Daoy (cell line): ENCODE measurements at regions not wholly inside any gene's neighbourhood (a gene's known extent, or its start where the extent isn't known, plus 50 kb on each side); places are given as distances from the start of the nearest gene placed in this dataset.

Source experiments
- DNase-seq: peaks from one replicate; pipeline ENCODE4 v3.0.0-alpha.2; 2015; ENCODE audit warnings: low read depth

GRCh38 chr1:163877016-163877415 lies 555.3 kb downstream of the NUF2 start:
- no peak for DNase-seq

- no peak for DNase-seq
Observed at GRCh38 chr1:163885510-163885909, 563.8 kb downstream of the NUF2 start.

- DNase-seq = no peak
Observed at GRCh38 chr1:163896001-163896400, 574.2 kb downstream of the NUF2 start.

DNA sequence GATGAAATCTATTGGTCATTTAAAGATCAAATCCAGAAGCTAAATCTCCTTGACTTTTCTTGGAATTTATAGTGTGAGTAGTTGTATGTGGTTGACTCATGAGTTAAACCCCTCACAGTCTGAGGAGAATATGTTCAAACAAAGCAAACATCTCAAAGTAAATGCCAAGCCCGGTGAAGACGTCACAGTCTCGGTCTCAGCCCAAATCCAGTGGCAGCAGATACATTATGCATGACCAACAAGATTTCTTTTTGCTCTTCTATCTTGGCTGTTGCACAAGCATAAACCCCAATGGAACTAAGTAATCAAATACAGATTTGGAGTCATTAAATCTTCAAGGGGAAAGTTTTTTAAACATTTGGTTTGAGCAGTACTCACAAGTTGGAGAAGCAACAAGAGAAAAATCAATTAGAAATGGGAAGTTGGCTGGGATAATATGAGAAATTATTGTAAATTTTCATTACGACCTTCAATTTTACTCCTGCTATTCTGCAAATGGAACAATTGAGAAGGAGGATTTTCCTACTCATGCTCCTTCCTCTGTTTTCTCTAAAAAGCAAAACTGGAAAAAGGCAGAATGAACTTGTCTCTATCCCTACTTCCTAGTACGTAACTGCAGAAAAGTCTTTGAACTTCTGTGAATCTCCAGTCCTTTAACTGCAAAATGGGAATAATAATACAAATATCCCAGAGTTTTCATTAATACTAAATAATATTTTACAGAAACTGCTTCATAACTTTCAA lies 575.8 kb downstream of the NUF2 start:
- no peak for DNase-seq

DNA sequence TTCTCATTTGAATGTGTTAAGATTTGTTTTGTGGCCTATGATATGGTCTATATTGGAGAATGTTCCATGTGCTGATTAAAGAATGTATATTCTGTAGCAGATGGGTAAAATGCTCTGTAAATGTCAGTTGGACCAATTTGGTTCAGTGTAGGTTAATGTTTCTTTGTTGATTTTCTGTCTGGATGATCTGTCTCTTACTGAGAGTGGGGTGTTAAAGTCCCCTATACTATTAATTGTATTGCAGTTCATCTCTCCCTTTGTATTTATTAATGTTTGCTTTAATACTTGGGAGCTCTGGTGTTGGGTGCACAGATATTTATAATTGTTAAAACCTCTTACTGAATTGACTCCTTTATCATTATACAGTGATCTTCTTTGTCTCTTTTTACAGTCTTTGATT lies 584.5 kb downstream of the NUF2 start:
- no peak for DNase-seq

DNA sequence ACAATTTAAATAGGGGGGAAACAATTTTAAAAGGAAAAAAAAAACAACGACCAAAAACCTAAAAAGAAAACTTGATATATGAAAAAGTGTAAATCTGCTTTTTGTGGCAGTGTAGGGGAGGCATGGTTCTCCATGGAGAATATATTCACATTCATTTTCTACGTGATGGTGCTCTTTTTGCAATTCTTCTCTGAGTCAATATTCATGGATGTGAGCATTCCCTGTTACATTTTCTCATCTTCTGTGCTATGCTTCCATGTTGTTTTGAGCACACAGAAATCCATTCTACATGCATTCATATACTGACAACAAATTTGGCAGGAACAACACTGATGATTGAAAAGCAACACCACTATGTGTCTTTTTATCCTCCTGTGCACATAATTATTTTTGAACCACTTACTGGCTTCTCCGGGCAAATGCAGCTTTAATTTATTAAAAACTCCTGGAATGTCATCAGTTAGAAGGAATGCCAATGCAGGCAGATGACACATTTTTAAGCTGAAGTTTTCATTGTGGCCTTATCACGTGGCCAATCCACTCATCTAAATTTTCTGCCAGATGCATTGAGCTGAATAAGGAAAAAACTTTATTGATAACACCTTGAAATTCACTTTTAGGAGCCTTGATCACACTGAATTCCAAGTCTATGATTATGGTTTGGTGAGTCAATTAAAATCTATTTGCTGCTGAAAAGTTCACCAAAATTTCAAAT lies 590.6 kb downstream of the NUF2 start:
- no peak for DNase-seq

GRCh38 chr1:163914785-163915413 lies 593.1 kb downstream of the NUF2 start:
- DNase-seq = no peak

- DNase-seq = no peak
Observed at GRCh38 chr1:163922743-163923201, 601.0 kb downstream of the NUF2 start.

DNA sequence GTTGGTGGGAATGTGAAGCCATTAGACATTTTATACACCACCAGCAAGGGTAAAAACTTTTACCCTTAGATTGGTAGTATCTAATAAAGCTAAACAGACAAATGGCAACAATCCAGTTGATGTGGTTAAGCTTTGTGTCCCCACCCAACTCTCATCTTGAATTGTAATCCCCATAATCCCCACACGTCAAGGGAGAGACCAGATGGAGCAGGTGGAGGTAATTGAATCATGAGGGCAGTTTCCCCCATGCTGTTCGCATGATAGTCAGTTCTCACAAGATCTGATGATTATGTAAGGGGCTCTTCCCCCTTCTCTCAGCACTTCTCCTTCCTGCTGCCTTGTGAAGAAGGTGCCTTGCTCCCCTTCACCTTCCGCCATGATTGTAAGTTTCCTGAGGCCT lies 602.3 kb downstream of the NUF2 start:
- no peak for DNase-seq

- no peak for DNase-seq
Observed at GRCh38 chr1:163927493-163927892, 605.7 kb downstream of the NUF2 start.

GRCh38 chr1:163928069-163928468 lies 606.3 kb downstream of the NUF2 start:
- no peak for DNase-seq

GRCh38 chr1:163928651-163929050 lies 606.9 kb downstream of the NUF2 start:
- DNase-seq = no peak

GRCh38 chr1:163932901-163933300 lies 611.1 kb downstream of the NUF2 start:
- no peak for DNase-seq

- DNase-seq = no peak
Observed at GRCh38 chr1:163933437-163933836, 611.7 kb downstream of the NUF2 start.

DNA sequence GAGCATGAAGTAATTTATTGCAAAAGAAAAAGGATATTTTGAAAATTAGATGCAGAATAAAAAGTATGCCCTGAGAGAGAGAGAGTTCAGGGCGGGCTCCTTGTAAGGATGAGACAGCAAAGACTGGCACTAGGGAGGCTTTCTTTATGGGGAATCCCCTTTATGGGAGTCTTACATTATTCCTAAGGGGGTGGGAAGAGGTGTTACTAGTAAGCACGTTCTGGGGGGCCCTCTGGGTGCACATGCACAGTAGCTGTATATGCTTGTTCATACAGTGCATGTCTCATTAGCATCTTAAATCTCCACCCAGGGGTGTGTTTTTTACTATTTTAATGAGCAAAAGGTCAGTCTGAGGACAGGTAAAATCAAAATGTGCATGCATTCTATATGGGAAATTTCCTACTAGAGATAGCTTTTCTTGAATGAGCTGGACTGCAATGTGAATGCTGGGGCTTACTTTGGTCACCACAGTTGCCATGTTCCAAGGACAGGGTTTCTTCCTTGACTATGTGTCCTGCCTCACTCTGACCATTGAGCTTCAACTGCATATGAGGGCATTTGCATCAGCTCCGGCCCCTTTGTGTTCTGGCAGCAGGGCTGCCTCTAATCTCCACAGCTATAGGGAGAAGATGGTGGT lies 614.1 kb downstream of the NUF2 start:
- DNase-seq = no peak

DNA sequence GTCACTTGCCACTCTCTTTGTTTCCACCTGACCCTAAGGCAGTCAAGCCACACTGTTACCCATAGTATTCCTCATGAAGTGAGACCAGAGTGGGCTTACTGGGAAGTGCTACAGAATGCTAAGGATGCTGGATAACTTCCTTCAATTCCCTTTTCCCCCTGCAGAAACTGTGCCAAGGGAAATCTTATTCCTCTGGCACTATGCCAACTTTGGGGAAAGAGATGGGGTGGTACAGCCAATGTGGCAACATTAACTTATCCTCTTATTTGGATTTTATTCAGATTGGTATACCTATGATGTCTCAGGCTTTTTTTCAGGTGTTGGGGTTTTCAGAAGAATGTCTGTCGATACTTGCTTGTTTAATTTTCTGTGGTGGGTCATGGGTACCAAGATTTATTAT lies 599.4 kb upstream of the PBX1 start:
- no peak for DNase-seq

GRCh38 chr1:163970151-163970550 lies 588.8 kb upstream of the PBX1 start:
- no peak for DNase-seq

- DNase-seq = no peak
Observed at GRCh38 chr1:163970699-163971098, 588.3 kb upstream of the PBX1 start.

- DNase-seq = no peak
Observed at GRCh38 chr1:163973586-163973985, 585.4 kb upstream of the PBX1 start.

DNA sequence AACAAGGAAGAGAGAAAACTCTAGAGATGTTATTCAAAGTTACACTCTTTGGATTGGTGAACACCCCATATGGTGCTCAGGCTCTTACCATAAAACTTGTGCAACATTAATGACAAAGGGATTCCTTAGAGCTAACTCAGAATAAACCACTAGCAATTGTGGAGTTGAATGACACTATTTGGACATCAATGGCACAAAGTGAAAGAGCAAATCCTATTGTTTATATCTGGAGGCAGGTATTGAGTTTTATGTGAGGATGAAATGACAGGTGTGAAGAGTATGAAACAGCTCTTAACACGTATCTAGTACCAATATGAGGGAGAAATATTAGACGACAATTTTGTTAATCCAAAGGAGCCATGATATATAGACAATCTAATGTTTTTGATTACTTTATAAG lies 584.9 kb upstream of the PBX1 start:
- DNase-seq = no peak

- DNase-seq = no peak
Observed at GRCh38 chr1:163980394-163980793, 578.6 kb upstream of the PBX1 start.

DNA sequence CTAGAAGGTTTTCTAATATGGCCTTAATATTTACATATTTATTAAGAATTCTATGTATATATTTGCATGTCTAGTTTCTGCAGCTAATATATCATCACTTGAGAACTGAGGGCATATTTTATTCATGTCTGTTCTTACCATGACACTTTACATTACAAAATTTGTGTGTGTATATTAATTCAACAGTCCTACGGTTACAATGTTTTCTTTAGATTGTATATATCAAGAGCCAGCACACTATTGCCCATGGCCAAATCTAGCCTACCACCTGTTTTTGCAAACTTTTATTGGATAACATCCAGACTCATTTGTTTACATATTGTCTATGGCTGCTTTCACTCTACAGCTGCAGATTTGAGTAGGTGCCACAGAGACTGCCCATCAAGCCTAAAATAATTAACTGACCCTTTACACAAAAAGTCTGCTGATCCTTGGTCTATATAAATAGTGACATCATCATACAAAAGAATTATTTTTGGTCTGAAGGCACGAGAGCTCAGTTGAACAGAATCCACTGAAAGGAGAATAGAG lies 577.4 kb upstream of the PBX1 start:
- DNase-seq = no peak
